Loucy (cell line): ENCODE measurements at regions not wholly inside any gene's neighbourhood (a gene's known extent, or its start where the extent isn't known, plus 50 kb on each side); places are given as distances from the start of the nearest gene placed in this dataset.

Experiments
- H2AFZ ChIP-seq: fragments of 200-600 bp; sonication (generic); 2 replicates; pipeline ENCODE4 v1.6.0; 2016; ENCODE audit warnings: antibody characterized with exemption, mild to moderate bottlenecking, low read length, moderate library complexity
- H3F3A ChIP-seq: fragments of 200-600 bp; 2 replicates; pipeline ENCODE4 v1.6.0; 2016; ENCODE audit warnings: antibody characterized with exemption, low read depth, mild to moderate bottlenecking
- H3K27me3 ChIP-seq: fragments of 200-600 bp; sonication (generic); 2 replicates; pipeline ENCODE4 v1.6.1; 2014; ENCODE audit warnings: low read length, mild to moderate bottlenecking; ENCODE audit not compliant: insufficient read depth, poor library complexity, severe bottlenecking
- H3K36me3 ChIP-seq: fragments of 200-600 bp; sonication (generic); 2 replicates; pipeline ENCODE4 v1.6.1; 2016; ENCODE audit warnings: low read length; ENCODE audit not compliant: insufficient read depth
- H3K4me1 ChIP-seq: fragments of 200-600 bp; sonication (generic); 2 replicates; pipeline ENCODE4 v1.5.1; 2014; ENCODE audit warnings: low read length, mild to moderate bottlenecking; ENCODE audit not compliant: insufficient read depth, poor library complexity, severe bottlenecking
- H3K4me2 ChIP-seq: fragments of 200-600 bp; sonication (generic); 2 replicates; pipeline ENCODE4 v1.6.0; 2014; ENCODE audit warnings: antibody characterized with exemption, low read length, low read depth, mild to moderate bottlenecking; ENCODE audit not compliant: poor library complexity, severe bottlenecking
- H3K4me3 ChIP-seq: fragments of 200-600 bp; sonication (generic); 2 replicates; pipeline ENCODE4 v1.5.1; 2014; ENCODE audit warnings: low read length, mild to moderate bottlenecking, mixed read lengths; ENCODE audit not compliant: poor library complexity, severe bottlenecking
- H3K79me2 ChIP-seq: fragments of 200-600 bp; sonication (generic); 2 replicates; pipeline ENCODE4 v1.6.1; 2014; ENCODE audit warnings: low read length; ENCODE audit not compliant: insufficient read depth
- H3K9ac ChIP-seq: fragments of 200-600 bp; sonication (generic); 2 replicates; pipeline ENCODE4 v1.6.0; 2014; ENCODE audit warnings: mild to moderate bottlenecking, low read depth, low read length, moderate library complexity; ENCODE audit not compliant: poor library complexity, severe bottlenecking
- H3K9me2 ChIP-seq: fragments of 200-600 bp; sonication (generic); replicated peaks from 2 replicates; pipeline ENCODE4 v1.6.1; 2016; ENCODE audit warnings: low read depth, low read length, mixed read lengths
- H3K9me3 ChIP-seq: fragments of 200-600 bp; sonication (generic); 2 replicates; pipeline ENCODE4 v1.6.1; 2014; ENCODE audit warnings: mild to moderate bottlenecking, antibody characterized with exemption, low read length, low read depth; ENCODE audit not compliant: insufficient read depth
- H4K20me1 ChIP-seq: fragments of 200-600 bp; sonication (generic); 2 replicates; pipeline ENCODE4 v1.6.0; 2014; ENCODE audit warnings: antibody characterized with exemption, low read length, mild to moderate bottlenecking; ENCODE audit not compliant: insufficient read depth, poor library complexity, severe bottlenecking
- EZH2phosphoT487 ChIP-seq: fragments of 200-600 bp; IDR thresholded peaks from 2 replicates; pipeline ENCODE4 v1.6.1; 2018; ENCODE audit warnings: antibody characterized with exemption, mild to moderate bottlenecking, moderate library complexity, borderline replicate concordance
- TF ChIP-seq, protein P1 (sequence below): fragments of 200-600 bp; sonication (generic); conservative IDR thresholded peaks from 2 replicates; pipeline ENCODE4 v1.5.1; 2014; ENCODE audit warnings: mild to moderate bottlenecking, antibody characterized with exemption, low read length

DNA sequence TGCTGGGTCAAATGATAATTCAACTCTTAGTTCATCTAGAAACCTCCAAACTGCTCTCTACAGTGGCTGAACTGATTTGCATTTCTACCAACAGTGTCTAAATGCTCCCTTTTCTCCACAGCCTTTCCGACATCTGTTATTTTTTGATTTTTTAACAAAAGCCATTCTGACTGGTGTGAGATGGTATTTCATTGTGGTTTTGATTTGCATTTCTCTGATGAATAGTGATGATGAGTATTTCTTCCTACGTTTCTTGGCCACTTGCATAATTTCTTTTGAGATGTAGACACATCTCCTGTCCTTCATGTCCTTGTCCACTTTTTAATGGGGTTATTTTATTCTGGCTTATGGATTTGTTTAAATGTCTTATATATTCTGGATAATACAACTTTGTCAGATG is 298.2 kb upstream of the ARSJ start:
- Histone ChIP-seq H3K79me2 (no peaks in the 10 kb centered on the region), H3K9ac (no peak overlapping the region), H3K9me3 (no peaks in the 10 kb centered on the region), H3F3A (no peaks in the 10 kb centered on the region), H3K4me1 (peaks cover 18% of the 10 kb centered on the region), H3K36me3 (no peaks in the 10 kb centered on the region), H3K4me2 (no peak overlapping the region), H3K4me3 (no peak overlapping the region), H4K20me1 (no peaks in the 10 kb centered on the region), H2AFZ (no peak overlapping the region), H3K27me3 (no peaks in the 10 kb centered on the region), H3K9me2 (no peaks in the 10 kb centered on the region)
- TF ChIP-seq, protein P1, sequence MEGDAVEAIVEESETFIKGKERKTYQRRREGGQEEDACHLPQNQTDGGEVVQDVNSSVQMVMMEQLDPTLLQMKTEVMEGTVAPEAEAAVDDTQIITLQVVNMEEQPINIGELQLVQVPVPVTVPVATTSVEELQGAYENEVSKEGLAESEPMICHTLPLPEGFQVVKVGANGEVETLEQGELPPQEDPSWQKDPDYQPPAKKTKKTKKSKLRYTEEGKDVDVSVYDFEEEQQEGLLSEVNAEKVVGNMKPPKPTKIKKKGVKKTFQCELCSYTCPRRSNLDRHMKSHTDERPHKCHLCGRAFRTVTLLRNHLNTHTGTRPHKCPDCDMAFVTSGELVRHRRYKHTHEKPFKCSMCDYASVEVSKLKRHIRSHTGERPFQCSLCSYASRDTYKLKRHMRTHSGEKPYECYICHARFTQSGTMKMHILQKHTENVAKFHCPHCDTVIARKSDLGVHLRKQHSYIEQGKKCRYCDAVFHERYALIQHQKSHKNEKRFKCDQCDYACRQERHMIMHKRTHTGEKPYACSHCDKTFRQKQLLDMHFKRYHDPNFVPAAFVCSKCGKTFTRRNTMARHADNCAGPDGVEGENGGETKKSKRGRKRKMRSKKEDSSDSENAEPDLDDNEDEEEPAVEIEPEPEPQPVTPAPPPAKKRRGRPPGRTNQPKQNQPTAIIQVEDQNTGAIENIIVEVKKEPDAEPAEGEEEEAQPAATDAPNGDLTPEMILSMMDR = no peak
- no peak for TF ChIP-seq EZH2phosphoT487

- H3K27me3 ChIP-seq = no peaks in the 10 kb centered on the region
Measured at GRCh38 chr4:114279066-114279465, 299.6 kb upstream of the ARSJ start.

DNA sequence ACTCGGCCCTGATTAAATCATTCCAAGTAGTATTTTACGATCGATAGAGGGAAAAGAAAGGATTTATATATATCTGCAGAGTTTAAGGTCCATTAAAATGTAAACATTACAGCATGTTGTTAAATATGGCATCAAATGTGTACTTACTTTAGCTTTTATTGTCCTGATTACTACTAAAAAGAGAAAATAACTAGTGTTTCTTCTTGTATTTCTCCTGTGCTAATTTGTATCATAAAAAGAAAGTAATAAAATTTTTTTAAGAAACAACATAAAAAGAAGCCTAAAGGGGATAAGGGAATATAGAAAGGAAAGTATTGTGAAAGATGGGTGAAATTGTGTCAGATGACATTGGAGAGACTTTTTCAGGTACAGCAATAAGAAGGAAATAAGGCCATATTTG is 300.3 kb upstream of the ARSJ start:
- no peak overlapping the region for H3K4me3 ChIP-seq
- no peaks in the 10 kb centered on the region for H3K9me3 ChIP-seq

More at GRCh38 chr4:114279066-114279465, 299.6 kb upstream of the ARSJ start:
- H4K20me1 ChIP-seq = no peaks in the 10 kb centered on the region
- H3K9ac ChIP-seq = no peak overlapping the region
- no peak overlapping the region for H3K4me3 ChIP-seq
- TF ChIP-seq, protein P1 = no peak
- TF ChIP-seq EZH2phosphoT487 = no peak
- H3K79me2 ChIP-seq = no peaks in the 10 kb centered on the region
- H3K9me3 ChIP-seq = no peaks in the 10 kb centered on the region
- peaks cover 26% of the 10 kb centered on the region for H3K4me1 ChIP-seq
- H3F3A ChIP-seq = no peaks in the 10 kb centered on the region
- no peak overlapping the region for H2AFZ ChIP-seq
- no peak overlapping the region for H3K4me2 ChIP-seq
- no peaks in the 10 kb centered on the region for H3K9me2 ChIP-seq
- no peaks in the 10 kb centered on the region for H3K36me3 ChIP-seq

More for the DNA sequence above, 300.3 kb upstream of the ARSJ start:
- Histone ChIP-seq H3K9me2 (no peaks in the 10 kb centered on the region), H3K4me2 (no peak overlapping the region), H2AFZ (no peak overlapping the region), H3K4me1 (peaks cover 26% of the 10 kb centered on the region), H4K20me1 (no peaks in the 10 kb centered on the region), H3K9ac (no peak overlapping the region), H3F3A (no peaks in the 10 kb centered on the region), H3K79me2 (no peaks in the 10 kb centered on the region), H3K36me3 (no peaks in the 10 kb centered on the region), H3K27me3 (no peaks in the 10 kb centered on the region)
- no peak for TF ChIP-seq EZH2phosphoT487
- TF ChIP-seq, protein P1 = no peak
